ENCODE measurements at regions not wholly inside any gene's neighbourhood (a gene's known extent, or its start where the extent isn't known, plus 50 kb on each side); places are given as distances from the start of the nearest gene placed in this dataset.

DNA sequence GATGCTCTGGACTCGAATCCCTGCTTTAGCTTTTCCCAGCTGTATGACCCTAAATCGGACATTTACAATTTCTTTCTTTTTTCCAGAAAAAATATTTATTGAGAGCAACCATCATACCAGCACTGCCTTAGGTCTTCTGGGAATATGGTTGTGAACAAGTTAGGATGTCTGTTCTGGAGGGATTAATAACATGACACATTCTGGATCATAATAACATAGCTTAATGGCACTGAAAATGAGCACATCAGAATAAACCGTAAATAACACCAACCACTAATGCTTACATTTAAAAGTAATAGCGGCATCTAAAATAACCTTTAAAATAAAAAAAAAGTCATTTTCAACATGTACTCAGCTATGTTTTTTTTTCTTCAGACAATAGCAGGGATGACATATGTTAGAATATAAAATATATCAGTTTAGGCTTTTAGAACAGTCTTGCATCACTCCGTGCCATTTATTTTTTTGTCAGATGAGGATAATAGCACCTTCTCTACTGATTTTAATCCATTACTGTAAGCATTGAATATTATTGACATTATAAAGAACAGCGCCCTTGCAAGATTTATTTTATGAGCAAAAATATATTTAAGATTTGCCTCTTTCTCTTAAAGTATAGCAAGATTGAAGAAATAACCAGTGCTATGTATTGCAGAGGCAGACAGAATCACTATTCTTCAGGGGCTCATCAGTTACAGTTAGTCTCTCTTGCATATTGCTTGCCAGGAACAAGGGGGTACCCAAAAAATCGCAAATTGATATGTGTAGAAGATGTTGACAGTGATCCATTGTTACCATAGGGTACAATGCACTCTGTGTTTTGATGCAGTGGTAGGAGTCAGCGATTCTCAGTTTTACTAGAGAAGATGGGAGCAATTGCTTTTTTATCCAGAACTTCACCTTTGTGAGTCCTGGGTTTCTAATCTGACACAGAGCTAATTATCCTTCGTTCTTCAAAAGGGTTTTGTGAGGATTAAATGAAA, 168.4 kb upstream of the NR3C1 start:
- WGBS (ENCODE audit: insufficient coverage), result 100% methylated on average over 2 of the region's 9 CpGs
- no peak overlapping the region for H3K27ac ChIP-seq (ENCODE audit: insufficient read depth in 1 of 2, low read depth in 1 of 2, low read length in 2 of 2, poor library complexity in 1 of 2, severe bottlenecking in 2 of 2)
- peaks cover 0 to 4% (median 0%) of the 10 kb centered on the region in 4 experiments for H3K4me1 ChIP-seq (ENCODE audit: control extremely low read depth in 1 of 4, control insufficient read depth in 4 of 4, insufficient read depth in 4 of 4, low read length in 3 of 4)
- no peak for DNase-seq
- H3K4me3 ChIP-seq (ENCODE audit: control insufficient read depth in 1 of 7, extremely low read depth in 1 of 7, insufficient read depth in 4 of 7, low read depth in 2 of 7, low read length in 6 of 7), result no peak overlapping the region
- H3K36me3 ChIP-seq (ENCODE audit: control insufficient read depth in 4 of 4, insufficient read depth in 4 of 4, low read length in 3 of 4), result no peaks in the 10 kb centered on the region
- H3K9me3 ChIP-seq (ENCODE audit: control extremely low read depth in 1 of 5, control insufficient read depth in 4 of 5, insufficient read depth in 2 of 5, low read depth in 1 of 5, low read length in 4 of 5), result no peaks in the 10 kb centered on the region
- no peaks in the 10 kb centered on the region for H3K27me3 ChIP-seq (replicated peaks in 2 of 5; ENCODE audit: control insufficient read depth in 4 of 5, insufficient read depth in 5 of 5, low read length in 4 of 5)
- ChIA-PET POLR2A (no interaction called here), CTCF (interaction anchor here (0.9 to 1.0 kb wide), 2 partner anchors 10 to 20 kb away, joined by 3 read pairs; no protein-coding TSS in a partner anchor)

DNA sequence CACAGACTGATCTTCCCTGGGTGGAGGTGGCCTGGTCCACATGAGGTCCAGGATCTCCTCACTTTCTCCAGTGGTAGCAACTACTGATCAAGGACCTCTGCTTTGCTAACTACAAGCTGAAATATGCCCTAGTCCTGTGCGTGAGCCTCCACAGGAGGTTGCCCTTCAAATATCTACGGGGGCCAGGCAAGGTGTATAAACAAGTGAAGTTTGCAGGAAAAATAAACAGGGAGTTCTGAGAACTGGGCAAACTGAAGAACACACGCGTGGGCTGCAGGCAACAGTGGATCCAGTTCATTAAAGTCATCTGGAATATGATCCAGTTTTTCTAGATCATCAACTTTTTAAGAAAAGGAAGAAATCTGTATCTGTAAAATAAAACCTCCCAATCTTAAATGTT, 167.5 kb upstream of the NR3C1 start:
- ChIA-PET CTCF (no interaction called here), POLR2A (no interaction called here)
- DNase-seq, result no peak
- no peaks in the 10 kb centered on the region for H3K27me3 ChIP-seq (replicated peaks in 2 of 5; ENCODE audit: control insufficient read depth in 4 of 5, insufficient read depth in 5 of 5, low read length in 4 of 5)
- H3K36me3 ChIP-seq (ENCODE audit: control insufficient read depth in 4 of 4, insufficient read depth in 4 of 4, low read length in 3 of 4), result no peaks in the 10 kb centered on the region
- H3K4me1 ChIP-seq (ENCODE audit: control extremely low read depth in 1 of 4, control insufficient read depth in 4 of 4, insufficient read depth in 4 of 4, low read length in 3 of 4), result no peaks in the 10 kb centered on the region
- H3K27ac ChIP-seq (ENCODE audit: insufficient read depth in 1 of 2, low read depth in 1 of 2, low read length in 2 of 2, poor library complexity in 1 of 2, severe bottlenecking in 2 of 2), result no peak overlapping the region
- no peaks in the 10 kb centered on the region for H3K9me3 ChIP-seq (ENCODE audit: control extremely low read depth in 1 of 5, control insufficient read depth in 4 of 5, insufficient read depth in 2 of 5, low read depth in 1 of 5, low read length in 4 of 5)
- WGBS (ENCODE audit: insufficient coverage), result 100% methylated on average over 2 of the region's 4 CpGs
- H3K4me3 ChIP-seq (ENCODE audit: control insufficient read depth in 1 of 7, extremely low read depth in 1 of 7, insufficient read depth in 4 of 7, low read depth in 2 of 7, low read length in 6 of 7), result no peak overlapping the region

- ChIA-PET CTCF (interaction anchor here (0.5 to 0.9 kb wide), 3 partner anchors 15 to 817 kb away, joined by 3 to 4 read pairs (median 4); no protein-coding TSS in a partner anchor), POLR2A (no interaction called here)
- no peaks in the 10 kb centered on the region for H3K27me3 ChIP-seq (replicated peaks in 2 of 5; ENCODE audit: control insufficient read depth in 4 of 5, insufficient read depth in 5 of 5, low read length in 4 of 5)
- no peaks in the 10 kb centered on the region for H3K9me3 ChIP-seq (ENCODE audit: control extremely low read depth in 1 of 5, control insufficient read depth in 4 of 5, insufficient read depth in 2 of 5, low read depth in 1 of 5, low read length in 4 of 5)
- no peak overlapping the region for H3K27ac ChIP-seq (ENCODE audit: insufficient read depth in 1 of 2, low read depth in 1 of 2, low read length in 2 of 2, poor library complexity in 1 of 2, severe bottlenecking in 2 of 2)
- H3K4me3 ChIP-seq (ENCODE audit: control insufficient read depth in 1 of 7, extremely low read depth in 1 of 7, insufficient read depth in 4 of 7, low read depth in 2 of 7, low read length in 6 of 7), result no peak overlapping the region
- WGBS (ENCODE audit: insufficient coverage), result 100% methylated on average over 3 of the region's 5 CpGs
- no peaks in the 10 kb centered on the region for H3K36me3 ChIP-seq (ENCODE audit: control insufficient read depth in 4 of 4, insufficient read depth in 4 of 4, low read length in 3 of 4)
- no peak for DNase-seq
- H3K4me1 ChIP-seq (ENCODE audit: control extremely low read depth in 1 of 4, control insufficient read depth in 4 of 4, insufficient read depth in 4 of 4, low read length in 3 of 4), result no peaks in the 10 kb centered on the region
Observed at GRCh38 chr5:143569722-143570567, 166.5 kb upstream of the NR3C1 start.

GRCh38 chr5:143569213-143569701, 165.8 kb upstream of the NR3C1 start:
- H3K36me3 ChIP-seq (ENCODE audit: control insufficient read depth in 4 of 4, insufficient read depth in 4 of 4, low read length in 3 of 4), result no peaks in the 10 kb centered on the region
- no peak for DNase-seq
- CTCF ChIA-PET, result interaction anchor here (0.5 to 0.9 kb wide), 3 partner anchors 14 to 817 kb away, joined by 3 to 4 read pairs (median 4); no protein-coding TSS in a partner anchor
- no peaks in the 10 kb centered on the region for H3K4me1 ChIP-seq (ENCODE audit: control extremely low read depth in 1 of 4, control insufficient read depth in 4 of 4, insufficient read depth in 4 of 4, low read length in 3 of 4)
- no peaks in the 10 kb centered on the region for H3K27me3 ChIP-seq (replicated peaks in 2 of 5; ENCODE audit: control insufficient read depth in 4 of 5, insufficient read depth in 5 of 5, low read length in 4 of 5)
- POLR2A ChIA-PET, result no interaction called here
- no peaks in the 10 kb centered on the region for H3K9me3 ChIP-seq (ENCODE audit: control extremely low read depth in 1 of 5, control insufficient read depth in 4 of 5, insufficient read depth in 2 of 5, low read depth in 1 of 5, low read length in 4 of 5)
- H3K4me3 ChIP-seq (ENCODE audit: control insufficient read depth in 1 of 7, extremely low read depth in 1 of 7, insufficient read depth in 4 of 7, low read depth in 2 of 7, low read length in 6 of 7), result no peak overlapping the region
- H3K27ac ChIP-seq (ENCODE audit: insufficient read depth in 1 of 2, low read depth in 1 of 2, low read length in 2 of 2, poor library complexity in 1 of 2, severe bottlenecking in 2 of 2), result no peak overlapping the region
- WGBS (ENCODE audit: insufficient coverage), result 100% methylated on average over 1 of the region's 4 CpGs

- Histone ChIP-seq H3K4me3 (ENCODE audit: control insufficient read depth in 1 of 7, extremely low read depth in 1 of 7, insufficient read depth in 4 of 7, low read depth in 2 of 7, low read length in 6 of 7) (no peak overlapping the region), H3K4me1 (ENCODE audit: control extremely low read depth in 1 of 4, control insufficient read depth in 4 of 4, insufficient read depth in 4 of 4, low read length in 3 of 4) (no peaks in the 10 kb centered on the region), H3K36me3 (ENCODE audit: control insufficient read depth in 4 of 4, insufficient read depth in 4 of 4, low read length in 3 of 4) (no peaks in the 10 kb centered on the region), H3K27me3 (replicated peaks in 2 of 5; ENCODE audit: control insufficient read depth in 4 of 5, insufficient read depth in 5 of 5, low read length in 4 of 5) (no peaks in the 10 kb centered on the region), H3K27ac (ENCODE audit: insufficient read depth in 1 of 2, low read depth in 1 of 2, low read length in 2 of 2, poor library complexity in 1 of 2, severe bottlenecking in 2 of 2) (no peak overlapping the region), H3K9me3 (ENCODE audit: control extremely low read depth in 1 of 5, control insufficient read depth in 4 of 5, insufficient read depth in 2 of 5, low read depth in 1 of 5, low read length in 4 of 5) (no peaks in the 10 kb centered on the region)
- ChIA-PET POLR2A (no interaction called here), CTCF (no interaction called here)
- WGBS (ENCODE audit: insufficient coverage), result 100% methylated on average over 1 of the region's 6 CpGs
- no peak for DNase-seq
Observed at GRCh38 chr5:143567583-143568504, 164.4 kb upstream of the NR3C1 start.

DNA sequence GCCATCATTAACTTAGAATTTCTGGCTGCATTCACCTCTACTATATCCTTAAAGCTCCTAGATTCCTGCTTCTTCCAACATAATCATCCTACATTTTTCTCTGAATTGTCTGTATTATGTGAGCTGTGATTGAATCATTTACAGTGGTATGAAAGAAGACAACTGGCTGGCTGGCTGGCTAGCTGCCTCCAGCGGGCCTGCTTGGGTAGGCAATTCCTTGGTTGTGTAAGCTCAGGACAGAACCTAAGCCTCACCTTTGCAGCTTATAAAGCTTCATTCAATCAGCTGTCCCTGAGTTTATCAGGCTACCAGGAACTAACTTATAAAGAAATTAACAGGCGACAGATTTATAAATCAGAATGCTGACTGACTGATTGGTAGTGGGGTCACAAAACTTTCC, 162.7 kb upstream of the NR3C1 start:
- Histone ChIP-seq H3K36me3 (ENCODE audit: control insufficient read depth in 4 of 4, insufficient read depth in 4 of 4, low read length in 3 of 4) (no peaks in the 10 kb centered on the region), H3K9me3 (ENCODE audit: control extremely low read depth in 1 of 5, control insufficient read depth in 4 of 5, insufficient read depth in 2 of 5, low read depth in 1 of 5, low read length in 4 of 5) (no peaks in the 10 kb centered on the region), H3K27me3 (replicated peaks in 2 of 5; ENCODE audit: control insufficient read depth in 4 of 5, insufficient read depth in 5 of 5, low read length in 4 of 5) (no peaks in the 10 kb centered on the region), H3K4me1 (ENCODE audit: control extremely low read depth in 1 of 4, control insufficient read depth in 4 of 4, insufficient read depth in 4 of 4, low read length in 3 of 4) (no peaks in the 10 kb centered on the region), H3K4me3 (ENCODE audit: control insufficient read depth in 1 of 7, extremely low read depth in 1 of 7, insufficient read depth in 4 of 7, low read depth in 2 of 7, low read length in 6 of 7) (no peak overlapping the region), H3K27ac (ENCODE audit: insufficient read depth in 1 of 2, low read depth in 1 of 2, low read length in 2 of 2, poor library complexity in 1 of 2, severe bottlenecking in 2 of 2) (no peak overlapping the region)
- DNase-seq, result no peak
- CTCF ChIA-PET, result interaction anchor here (0.6 to 0.7 kb wide), 2 partner anchors 9 to 418 kb away, joined by 3 to 4 read pairs; no protein-coding TSS in a partner anchor
- 100% methylated on average over 2 of the region's 2 CpGs for WGBS (ENCODE audit: insufficient coverage)
- POLR2A ChIA-PET, result no interaction called here

All from common myeloid progenitor, CD34-positive (primary cell).